HG03354 (cell line): ENCODE measurements at regions not wholly inside any gene's neighbourhood (a gene's known extent, or its start where the extent isn't known, plus 50 kb on each side); places are given as distances from the start of the nearest gene placed in this dataset.
"Not testable (repeated sequence)": the region's sequence is repeated elsewhere in the genome, so short reads cannot be mapped to it uniquely, and the experiment has no call there.

Experiments used
- ATAC-seq: cut with Tn5 transposase; IDR thresholded peaks from one replicate; pipeline ENCODE4 v1.9.1; 2021; ENCODE audit warnings: mild to moderate bottlenecking; ENCODE audit not compliant: unreplicated experiment, poor library complexity, severe bottlenecking

- ATAC-seq: no peak
Measured at GRCh38 chr11:89612096-89612495, 98.0 kb upstream of the TRIM77 start.

GRCh38 chr11:89613911-89614310 is 96.2 kb upstream of the TRIM77 start:
- no peak for ATAC-seq

- ATAC-seq: not testable (repeated sequence)
Measured at GRCh38 chr11:89614428-89614827, 95.7 kb upstream of the TRIM77 start.

- not testable (repeated sequence) for ATAC-seq
Measured at GRCh38 chr11:89615642-89616041, 94.5 kb upstream of the TRIM77 start.

GRCh38 chr11:89616161-89616560 is 93.9 kb upstream of the TRIM77 start:
- not testable (repeated sequence) for ATAC-seq

- not testable (repeated sequence) for ATAC-seq
Measured at GRCh38 chr11:89616999-89617602, 93.0 kb upstream of the TRIM77 start.

GRCh38 chr11:89620721-89621120 is 89.4 kb upstream of the TRIM77 start:
- not testable (repeated sequence) for ATAC-seq

GRCh38 chr11:89625171-89625570 is 84.9 kb upstream of the TRIM77 start:
- no peak for ATAC-seq

- no peak for ATAC-seq
Measured at GRCh38 chr11:89626366-89626765, 83.7 kb upstream of the TRIM77 start.

GRCh38 chr11:89626881-89627280 is 83.2 kb upstream of the TRIM77 start:
- ATAC-seq: not testable (repeated sequence)

- no peak for ATAC-seq
Measured at GRCh38 chr11:89633135-89633705, 76.9 kb upstream of the TRIM77 start.

- ATAC-seq: not testable (repeated sequence)
Measured at GRCh38 chr11:89640777-89641176, 69.3 kb upstream of the TRIM77 start.

GRCh38 chr11:89648232-89648631 is 61.9 kb upstream of the TRIM77 start:
- ATAC-seq: not testable (repeated sequence)

GRCh38 chr11:89648996-89649395 is 61.1 kb upstream of the TRIM77 start:
- ATAC-seq: not testable (repeated sequence)

GRCh38 chr11:89654669-89655068 is 55.4 kb upstream of the TRIM77 start:
- ATAC-seq: not testable (repeated sequence)

GRCh38 chr11:89658767-89659166 is 51.3 kb upstream of the TRIM77 start:
- not testable (repeated sequence) for ATAC-seq

- ATAC-seq: not testable (repeated sequence)
Measured at GRCh38 chr11:89659414-89659813, 50.7 kb upstream of the TRIM77 start.

GRCh38 chr11:89660234-89660633 is 49.9 kb upstream of the TRIM77 start:
- no peak for ATAC-seq
